ENCODE measurements at regions not wholly inside any gene's neighbourhood (a gene's known extent, or its start where the extent isn't known, plus 50 kb on each side); places are given as distances from the start of the nearest gene placed in this dataset.

GRCh38 chr18:39596221-39596620 lies 2030.6 kb upstream of the CELF4 start:
- Histone ChIP-seq H3K9ac (ENCODE audit: control insufficient read depth, insufficient read depth, low read length) (no peak overlapping the region), H3K9me3 (replicated peaks; ENCODE audit: control insufficient read depth, insufficient read depth, low read length) (no peaks in the 10 kb centered on the region), H3K79me2 (ENCODE audit: control insufficient read depth, insufficient read depth, low read length) (no peaks in the 10 kb centered on the region), H3K27me3 (replicated peaks in 1 of 2; ENCODE audit: control insufficient read depth in 2 of 2, insufficient read depth in 2 of 2, low read length in 1 of 2) (no peaks in the 10 kb centered on the region), H3K27ac (ENCODE audit: control insufficient read depth, insufficient read depth) (no peak overlapping the region), H4K20me1 (ENCODE audit: control insufficient read depth, insufficient read depth) (no peaks in the 10 kb centered on the region), H3K4me3 (no peak overlapping the region), H3K36me3 (ENCODE audit: control insufficient read depth in 2 of 2, insufficient read depth in 2 of 2, low read length in 1 of 2) (no peaks in the 10 kb centered on the region), H2AFZ (ENCODE audit: control insufficient read depth, low read depth, low read length) (no peak overlapping the region), H3K4me2 (ENCODE audit: control insufficient read depth, insufficient read depth) (no peak overlapping the region), H3K4me1 (ENCODE audit: control insufficient read depth, insufficient read depth, low read length) (no peaks in the 10 kb centered on the region)
- no peak for TF ChIP-seq ZNF207 (IDR thresholded peaks at IDR 0.05; ENCODE audit: borderline replicate concordance)
- SMC1A ChIA-PET (ENCODE audit: uncharacterized antibody, unreplicated experiment), result interaction anchor here (0.6 to 1.5 kb wide), 3 partner anchors 8 to 680 kb away, joined by 3 to 6 read pairs (median 3); no protein-coding TSS in a partner anchor
- POLR2A ChIA-PET, result no interaction called here
- intact Hi-C loops (cut with micrococcal nuclease; ENCODE audit: unreplicated experiment), result loop anchor here (10.0 kb wide), 1 partner anchor 559 kb away; no protein-coding TSS in a partner anchor
- CTCF ChIA-PET, result no interaction called here
- no peak for FAIRE-seq
- no TSS peak for BruUV-seq (replicated peaks)
- ATAC-seq, result no peak
- RAD21 ChIA-PET (ENCODE audit: unreplicated experiment), result no interaction called here
- no peak for DNase-seq (ENCODE audit: low read depth, low spot score)
- in situ Hi-C loops (cut with MboI), result no loop called here

DNA sequence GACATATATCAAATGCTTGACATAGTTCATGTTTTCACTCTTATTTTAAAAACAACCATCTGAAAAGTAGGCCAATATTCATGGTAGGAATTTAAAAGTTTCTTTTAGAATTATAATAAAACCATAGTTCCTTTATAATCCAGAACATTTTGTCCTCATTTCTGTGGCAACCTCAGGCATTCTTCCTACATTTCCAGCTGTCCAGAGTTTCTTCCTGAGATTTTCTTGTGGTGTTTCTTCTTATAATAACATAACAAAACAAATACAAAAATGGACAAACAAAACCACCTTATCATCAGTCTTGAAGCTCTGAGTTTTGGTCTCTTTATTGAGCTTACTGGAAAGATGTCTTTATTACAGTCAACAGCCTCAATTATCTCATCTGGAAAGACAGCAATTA lies 2028.6 kb upstream of the CELF4 start:
- Histone ChIP-seq H3K4me2 (ENCODE audit: control insufficient read depth, insufficient read depth) (no peak overlapping the region), H4K20me1 (ENCODE audit: control insufficient read depth, insufficient read depth) (no peaks in the 10 kb centered on the region), H3K9me3 (replicated peaks; ENCODE audit: control insufficient read depth, insufficient read depth, low read length) (no peaks in the 10 kb centered on the region), H2AFZ (ENCODE audit: control insufficient read depth, low read depth, low read length) (no peak overlapping the region), H3K4me3 (no peak overlapping the region), H3K9ac (ENCODE audit: control insufficient read depth, insufficient read depth, low read length) (no peak overlapping the region), H3K36me3 (ENCODE audit: control insufficient read depth in 2 of 2, insufficient read depth in 2 of 2, low read length in 1 of 2) (no peaks in the 10 kb centered on the region), H3K79me2 (ENCODE audit: control insufficient read depth, insufficient read depth, low read length) (no peaks in the 10 kb centered on the region), H3K27me3 (replicated peaks in 1 of 2; ENCODE audit: control insufficient read depth in 2 of 2, insufficient read depth in 2 of 2, low read length in 1 of 2) (no peaks in the 10 kb centered on the region), H3K27ac (ENCODE audit: control insufficient read depth, insufficient read depth) (no peak overlapping the region), H3K4me1 (ENCODE audit: control insufficient read depth, insufficient read depth, low read length) (no peaks in the 10 kb centered on the region)
- no peak for ATAC-seq
- intact Hi-C loops (cut with micrococcal nuclease; ENCODE audit: unreplicated experiment), result loop anchor here (10.0 kb wide), 1 partner anchor 561 kb away; no protein-coding TSS in a partner anchor
- BruUV-seq (replicated peaks), result no TSS peak
- no peak for FAIRE-seq
- SMC1A ChIA-PET (ENCODE audit: uncharacterized antibody, unreplicated experiment), result no interaction called here
- in situ Hi-C loops (cut with MboI), result no loop called here
- RAD21 ChIA-PET (ENCODE audit: unreplicated experiment), result no interaction called here
- POLR2A ChIA-PET, result no interaction called here
- DNase-seq (ENCODE audit: low read depth, low spot score), result no peak
- CTCF ChIA-PET, result interaction anchor here (1.2 kb wide), 1 partner anchor 32 kb away, joined by 3 read pairs; no protein-coding TSS in a partner anchor
- TF ChIP-seq E2F8 (IDR thresholded peaks at IDR 0.05; ENCODE audit: low read depth, partially characterized antibody) (no peak), RAD21 (IDR thresholded peaks at IDR 0.05; ENCODE audit: insufficient read depth, low read depth, low read length) (no peak), FOXK2 (IDR thresholded peaks at IDR 0.05) (no peak), PML (IDR thresholded peaks at IDR 0.05; ENCODE audit: low read length) (no peak), IRF3 (IDR thresholded peaks at IDR 0.05) (no peak), MYC (IDR thresholded peaks at IDR 0.05; ENCODE audit: insufficient read depth, insufficient read length, insufficient replicate concordance, low read length, severe bottlenecking) (no peak), KDM1A (IDR thresholded peaks at IDR 0.05; ENCODE audit: borderline replicate concordance) (no peak), CTCF (IDR thresholded peaks at IDR 0.05 in 2 of 3, conservative IDR thresholded peaks at IDR 0.05 in 1 of 3; ENCODE audit: control insufficient read depth in 2 of 3, extremely low read depth in 1 of 3, insufficient read depth in 1 of 3, low read depth in 3 of 3, low read length in 3 of 3) (no peak), RUNX3 (IDR thresholded peaks at IDR 0.05; ENCODE audit: low read length) (no peak)

Measured in GM12878 (cell line).